ENCODE measurements at regions not wholly inside any gene's neighbourhood (a gene's known extent, or its start where the extent isn't known, plus 50 kb on each side); places are given as distances from the start of the nearest gene placed in this dataset.

- intact Hi-C loops (cut with DNase I) = no loop called here
- no peak for DNase-seq (ENCODE audit: missing footprints)
- no peak for ATAC-seq
Measured at GRCh38 chr4:31549256-31549655, 829.1 kb downstream of the PCDH7 start.

- intact Hi-C loops (cut with DNase I) = no loop called here
Measured at GRCh38 chr4:31557437-31557836, 837.3 kb downstream of the PCDH7 start.

GRCh38 chr4:31573554-31573953 lies 853.4 kb downstream of the PCDH7 start:
- no peak for DNase-seq (ENCODE audit: missing footprints)
- no peak for ATAC-seq
- intact Hi-C loops (cut with DNase I) = no loop called here

More at GRCh38 chr4:31557437-31557836, 837.3 kb downstream of the PCDH7 start:
- ATAC-seq (no peak), DNase-seq (ENCODE audit: missing footprints) (no peak)

- DNase-seq (ENCODE audit: missing footprints) (no peak), ATAC-seq (no peak)
- intact Hi-C loops (cut with DNase I) = no loop called here
Measured at GRCh38 chr4:31575504-31575903, 855.3 kb downstream of the PCDH7 start.

- ATAC-seq (no peak), DNase-seq (ENCODE audit: missing footprints) (no peak)
Measured at GRCh38 chr4:31580843-31581242, 860.7 kb downstream of the PCDH7 start.

GRCh38 chr4:31585503-31585902 lies 865.3 kb downstream of the PCDH7 start:
- ATAC-seq (no peak), DNase-seq (ENCODE audit: missing footprints) (no peak)
- intact Hi-C loops (cut with DNase I) = no loop called here

More at GRCh38 chr4:31580843-31581242, 860.7 kb downstream of the PCDH7 start:
- intact Hi-C loops (cut with DNase I) = no loop called here

GRCh38 chr4:31592293-31592692 lies 872.1 kb downstream of the PCDH7 start:
- ATAC-seq = no peak
- intact Hi-C loops (cut with DNase I) = no loop called here

GRCh38 chr4:31595496-31595895 lies 875.3 kb downstream of the PCDH7 start:
- intact Hi-C loops (cut with DNase I) = no loop called here
- no peak for DNase-seq (ENCODE audit: missing footprints)

More at GRCh38 chr4:31592293-31592692, 872.1 kb downstream of the PCDH7 start:
- no peak for DNase-seq (ENCODE audit: missing footprints)

GRCh38 chr4:31598639-31599038 lies 878.5 kb downstream of the PCDH7 start:
- no peak for DNase-seq (ENCODE audit: missing footprints)
- intact Hi-C loops (cut with DNase I) = no loop called here
- no peak for ATAC-seq

More at GRCh38 chr4:31595496-31595895, 875.3 kb downstream of the PCDH7 start:
- peak; percentile 44 for ATAC-seq

GRCh38 chr4:31601793-31602192 lies 881.6 kb downstream of the PCDH7 start:
- intact Hi-C loops (cut with DNase I) = no loop called here
- ATAC-seq (no peak), DNase-seq (ENCODE audit: missing footprints) (no peak)

GRCh38 chr4:31613946-31614623 lies 893.9 kb downstream of the PCDH7 start:
- no peak for DNase-seq (ENCODE audit: missing footprints)
- ATAC-seq = no peak
- intact Hi-C loops (cut with DNase I) = no loop called here

- DNase-seq (ENCODE audit: missing footprints) = no peak
- intact Hi-C loops (cut with DNase I) = no loop called here
- no peak for ATAC-seq
Measured at GRCh38 chr4:31617667-31618066, 897.5 kb downstream of the PCDH7 start.

GRCh38 chr4:31620476-31620875 lies 900.3 kb downstream of the PCDH7 start:
- DNase-seq (ENCODE audit: missing footprints) = no peak
- ATAC-seq = no peak
- intact Hi-C loops (cut with DNase I) = no loop called here

GRCh38 chr4:31645236-31645635 lies 925.1 kb downstream of the PCDH7 start:
- DNase-seq (ENCODE audit: missing footprints) = no peak
- intact Hi-C loops (cut with DNase I) = no loop called here
- ATAC-seq = no peak

GRCh38 chr4:31647786-31648185 lies 927.6 kb downstream of the PCDH7 start:
- ATAC-seq (no peak), DNase-seq (ENCODE audit: missing footprints) (no peak)
- intact Hi-C loops (cut with DNase I) = no loop called here

GRCh38 chr4:31649878-31650277 lies 929.7 kb downstream of the PCDH7 start:
- intact Hi-C loops (cut with DNase I) = no loop called here
- DNase-seq (ENCODE audit: missing footprints) (no peak), ATAC-seq (no peak)

- DNase-seq (ENCODE audit: missing footprints) (no peak), ATAC-seq (no peak)
Measured at GRCh38 chr4:31651541-31651940, 931.4 kb downstream of the PCDH7 start.

GRCh38 chr4:31655328-31655727 lies 935.2 kb downstream of the PCDH7 start:
- ATAC-seq (no peak), DNase-seq (ENCODE audit: missing footprints) (no peak)
- intact Hi-C loops (cut with DNase I) = no loop called here

More at GRCh38 chr4:31651541-31651940, 931.4 kb downstream of the PCDH7 start:
- intact Hi-C loops (cut with DNase I) = no loop called here

GRCh38 chr4:31657859-31658570 lies 937.8 kb downstream of the PCDH7 start:
- intact Hi-C loops (cut with DNase I) = no loop called here
- ATAC-seq (no peak), DNase-seq (ENCODE audit: missing footprints) (no peak)

GRCh38 chr4:31660916-31661315 lies 940.7 kb downstream of the PCDH7 start:
- ATAC-seq (no peak), DNase-seq (ENCODE audit: missing footprints) (no peak)
- intact Hi-C loops (cut with DNase I) = no loop called here
